ENCODE measurements at regions not wholly inside any gene's neighbourhood (a gene's known extent, or its start where the extent isn't known, plus 50 kb on each side); places are given as distances from the start of the nearest gene placed in this dataset.

DNA sequence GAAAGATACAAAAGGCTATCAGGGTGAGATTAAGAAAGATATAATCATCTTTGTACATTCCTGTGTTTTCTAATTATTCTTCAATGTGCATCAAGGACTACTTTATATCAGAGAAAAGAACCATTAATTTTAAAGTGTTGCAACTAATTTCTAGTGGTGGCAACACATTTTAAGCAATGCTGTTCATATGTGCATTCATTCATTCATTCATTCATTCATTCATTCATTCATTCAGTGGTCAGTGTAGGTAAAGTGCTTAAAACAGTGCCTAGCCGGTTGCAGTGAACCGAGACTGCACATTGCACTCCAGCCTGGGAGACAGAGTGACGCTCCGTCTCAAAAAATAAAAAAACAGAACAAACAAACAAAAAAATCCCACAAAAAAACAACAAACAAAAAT, 155.7 kb upstream of the ZNF536 start:
- TF ChIP-seq JUND (IDR thresholded peaks at IDR 0.05; ENCODE audit: low read depth), result no peak
- in situ Hi-C loops (cut with HindIII; ENCODE audit: low pct_unique_long_range_greater_than_20kb, low sequenced_read_pairs), result no loop called here
- DNase-seq (ENCODE audit: low read depth in 1 of 2, low spot score in 1 of 2), result no peak

DNA sequence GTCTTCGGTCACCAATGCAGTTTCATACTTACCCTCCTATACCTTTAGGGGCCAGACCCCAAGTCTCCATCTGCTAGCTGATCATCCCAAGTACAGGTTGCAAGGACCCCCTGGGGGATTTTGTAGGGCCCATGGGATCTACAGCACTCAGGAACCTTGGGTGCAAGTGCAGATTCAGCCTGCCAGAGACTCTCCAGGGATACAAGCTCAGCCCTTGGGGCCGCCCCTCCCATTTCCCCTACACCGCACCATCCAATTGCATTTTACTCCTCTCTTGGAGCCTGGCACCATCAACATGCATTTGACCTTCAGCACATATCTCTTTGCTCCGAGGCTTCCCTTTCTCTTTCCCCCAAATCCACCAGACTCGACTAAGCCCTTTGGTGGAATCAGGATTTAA, 154.7 kb upstream of the ZNF536 start:
- no peak for TF ChIP-seq JUND (IDR thresholded peaks at IDR 0.05; ENCODE audit: low read depth)
- DNase-seq (ENCODE audit: low read depth in 1 of 2, low spot score in 1 of 2), result no peak
- in situ Hi-C loops (cut with HindIII; ENCODE audit: low pct_unique_long_range_greater_than_20kb, low sequenced_read_pairs), result no loop called here

DNA sequence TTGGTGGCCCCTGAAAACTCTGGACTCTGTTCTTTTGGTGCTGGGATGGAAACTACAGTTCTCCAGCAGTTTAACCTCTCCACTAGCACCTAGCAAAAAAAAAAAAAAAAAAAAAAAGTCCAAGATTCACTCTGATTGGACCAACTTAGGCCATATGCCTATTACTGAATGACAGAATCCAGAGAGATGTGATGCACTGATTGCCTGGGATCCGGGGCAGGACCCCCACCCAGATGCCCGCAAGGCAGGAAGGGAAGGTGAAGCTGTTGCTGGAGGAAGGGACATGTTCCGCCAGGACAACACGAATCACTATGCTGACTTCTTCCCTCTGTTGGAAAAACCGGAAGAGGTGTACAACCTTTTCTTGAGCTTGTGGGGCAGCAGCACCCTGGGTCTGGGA, 152.5 kb upstream of the ZNF536 start:
- in situ Hi-C loops (cut with HindIII; ENCODE audit: low pct_unique_long_range_greater_than_20kb, low sequenced_read_pairs), result no loop called here
- no peak for DNase-seq (ENCODE audit: low read depth in 1 of 2, low spot score in 1 of 2)
- no peak for TF ChIP-seq JUND (IDR thresholded peaks at IDR 0.05; ENCODE audit: low read depth)

DNA sequence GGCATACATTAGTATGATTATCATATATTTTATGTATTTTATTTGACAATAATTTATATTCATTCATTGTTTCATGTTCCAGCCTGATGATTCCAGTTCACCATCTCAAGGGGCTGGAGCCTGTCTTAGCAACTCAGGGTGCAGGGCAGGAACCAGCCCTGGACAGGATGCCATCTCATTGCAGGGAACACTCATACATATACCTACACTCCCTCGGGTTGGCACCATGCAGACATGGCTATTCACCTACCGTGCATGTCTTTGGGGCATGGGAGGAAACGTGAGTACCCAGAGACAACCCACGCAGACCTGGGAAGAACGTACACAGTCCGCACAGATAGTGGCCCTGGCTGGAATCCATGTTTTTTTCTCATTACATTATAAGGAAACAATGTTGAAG, 151.0 kb upstream of the ZNF536 start:
- no peak for TF ChIP-seq JUND (IDR thresholded peaks at IDR 0.05; ENCODE audit: low read depth)
- no peak for DNase-seq (ENCODE audit: low read depth in 1 of 2, low spot score in 1 of 2)
- in situ Hi-C loops (cut with HindIII; ENCODE audit: low pct_unique_long_range_greater_than_20kb, low sequenced_read_pairs), result no loop called here

DNA sequence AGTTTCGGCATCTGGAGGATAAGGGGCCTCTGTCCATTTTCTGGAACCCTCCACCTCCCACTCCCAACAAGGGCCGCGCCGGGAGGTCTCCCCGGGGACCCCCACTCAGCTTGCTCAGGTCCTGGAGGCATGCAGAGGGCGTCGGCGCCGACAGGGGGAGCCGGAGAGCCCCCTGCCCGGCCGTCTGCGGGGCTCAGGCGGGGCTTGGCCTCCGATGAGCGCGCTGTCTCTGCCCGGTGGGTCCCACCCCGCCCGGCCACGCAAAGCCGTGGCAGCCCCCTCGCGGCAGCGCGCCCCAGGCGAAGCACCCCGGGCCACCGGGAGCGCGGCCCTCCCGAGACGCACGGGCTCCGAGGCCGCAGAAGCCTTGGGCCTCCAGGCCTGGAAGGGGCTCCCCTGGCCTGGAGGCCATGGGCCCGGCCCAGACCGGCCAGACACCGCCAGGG, 149.7 kb upstream of the ZNF536 start:
- no peak for DNase-seq (ENCODE audit: low read depth in 1 of 2, low spot score in 1 of 2)
- in situ Hi-C loops (cut with HindIII; ENCODE audit: low pct_unique_long_range_greater_than_20kb, low sequenced_read_pairs), result no loop called here
- no peak for TF ChIP-seq JUND (IDR thresholded peaks at IDR 0.05; ENCODE audit: low read depth)

DNA sequence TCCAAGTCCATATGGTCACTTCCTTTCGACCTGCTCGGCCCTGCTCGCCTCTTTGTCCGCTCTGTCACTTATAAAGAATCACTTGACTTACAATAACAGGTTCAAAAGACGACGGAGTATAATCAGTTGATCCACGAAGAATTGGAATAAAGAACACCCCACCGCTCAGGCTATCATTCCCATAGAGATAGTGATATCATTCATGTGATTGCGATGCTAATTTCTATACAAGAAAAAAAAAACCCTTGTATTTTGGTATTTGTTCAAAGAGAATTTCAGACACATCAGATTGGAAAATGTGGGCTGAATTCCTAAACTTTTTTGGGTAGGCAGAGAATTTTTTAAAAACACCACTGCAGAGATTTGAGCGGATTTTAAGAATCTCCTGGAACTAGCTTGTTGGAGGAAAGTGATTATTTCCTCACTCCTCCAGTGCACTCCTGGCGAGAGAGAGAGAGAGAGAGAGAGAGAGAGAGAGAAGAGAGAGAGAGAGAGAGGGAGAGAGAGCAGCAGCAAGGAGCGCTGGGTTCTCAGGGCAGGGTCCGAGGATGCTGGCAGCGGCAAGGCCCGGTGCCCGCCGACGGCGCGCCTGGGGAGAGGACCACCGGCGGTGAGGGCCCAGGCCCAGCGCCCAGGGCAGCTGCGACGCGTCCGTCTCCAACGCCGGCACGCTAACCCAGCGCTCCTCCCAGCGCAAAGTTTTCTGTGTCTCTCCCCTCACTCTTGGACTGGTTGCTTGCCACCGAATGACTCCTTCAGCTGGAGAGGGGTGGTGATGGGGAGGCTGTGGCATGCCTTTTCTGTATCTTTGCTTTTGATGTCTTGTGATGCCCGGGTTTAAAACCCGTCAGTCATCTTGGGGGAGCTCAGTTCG, 149.0 kb upstream of the ZNF536 start:
- in situ Hi-C loops (cut with HindIII; ENCODE audit: low pct_unique_long_range_greater_than_20kb, low sequenced_read_pairs), result no loop called here
- no peak for TF ChIP-seq JUND (IDR thresholded peaks at IDR 0.05; ENCODE audit: low read depth)
- no peak for DNase-seq (ENCODE audit: low read depth in 1 of 2, low spot score in 1 of 2)

DNA sequence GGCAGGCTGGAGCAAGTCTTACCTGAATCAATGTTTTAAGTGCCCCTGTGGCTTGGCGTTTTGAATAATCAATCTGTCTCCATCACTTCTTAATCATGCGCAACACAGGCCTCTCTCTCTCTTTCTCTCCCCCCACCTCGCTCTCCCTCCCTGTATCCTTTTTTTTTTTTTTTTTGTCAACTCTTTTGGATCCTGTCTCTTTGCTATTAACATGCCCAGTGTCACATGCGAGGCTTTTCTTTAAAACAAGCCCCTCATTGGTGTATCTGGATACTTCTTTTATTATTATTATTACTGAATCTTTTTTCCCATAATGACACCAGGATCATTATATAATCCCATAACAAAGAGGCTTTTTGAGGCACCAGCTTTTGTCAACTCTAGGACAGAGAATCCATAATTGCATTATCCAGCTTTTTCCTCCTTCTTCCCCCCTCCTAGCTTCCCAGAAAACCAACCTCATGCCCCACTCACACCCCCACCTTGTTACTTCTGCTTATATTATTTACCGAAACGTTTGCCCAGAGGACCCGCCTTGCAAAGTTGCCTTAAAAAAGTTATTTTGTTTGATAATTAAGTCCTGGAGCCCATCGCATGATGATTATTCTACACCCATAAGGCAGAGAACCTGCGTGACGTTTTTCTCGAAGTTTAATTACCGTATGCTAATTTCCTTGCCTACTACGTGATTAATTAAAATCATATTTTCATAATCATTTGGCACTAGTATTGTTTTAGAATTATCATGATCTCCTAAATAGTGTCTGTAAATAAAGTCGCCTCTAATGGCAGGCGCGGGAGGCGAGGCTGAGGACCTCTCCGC, 148.1 kb upstream of the ZNF536 start:
- no peak for TF ChIP-seq JUND (IDR thresholded peaks at IDR 0.05; ENCODE audit: low read depth)
- no peak for DNase-seq (ENCODE audit: low read depth in 1 of 2, low spot score in 1 of 2)
- in situ Hi-C loops (cut with HindIII; ENCODE audit: low pct_unique_long_range_greater_than_20kb, low sequenced_read_pairs), result no loop called here

DNA sequence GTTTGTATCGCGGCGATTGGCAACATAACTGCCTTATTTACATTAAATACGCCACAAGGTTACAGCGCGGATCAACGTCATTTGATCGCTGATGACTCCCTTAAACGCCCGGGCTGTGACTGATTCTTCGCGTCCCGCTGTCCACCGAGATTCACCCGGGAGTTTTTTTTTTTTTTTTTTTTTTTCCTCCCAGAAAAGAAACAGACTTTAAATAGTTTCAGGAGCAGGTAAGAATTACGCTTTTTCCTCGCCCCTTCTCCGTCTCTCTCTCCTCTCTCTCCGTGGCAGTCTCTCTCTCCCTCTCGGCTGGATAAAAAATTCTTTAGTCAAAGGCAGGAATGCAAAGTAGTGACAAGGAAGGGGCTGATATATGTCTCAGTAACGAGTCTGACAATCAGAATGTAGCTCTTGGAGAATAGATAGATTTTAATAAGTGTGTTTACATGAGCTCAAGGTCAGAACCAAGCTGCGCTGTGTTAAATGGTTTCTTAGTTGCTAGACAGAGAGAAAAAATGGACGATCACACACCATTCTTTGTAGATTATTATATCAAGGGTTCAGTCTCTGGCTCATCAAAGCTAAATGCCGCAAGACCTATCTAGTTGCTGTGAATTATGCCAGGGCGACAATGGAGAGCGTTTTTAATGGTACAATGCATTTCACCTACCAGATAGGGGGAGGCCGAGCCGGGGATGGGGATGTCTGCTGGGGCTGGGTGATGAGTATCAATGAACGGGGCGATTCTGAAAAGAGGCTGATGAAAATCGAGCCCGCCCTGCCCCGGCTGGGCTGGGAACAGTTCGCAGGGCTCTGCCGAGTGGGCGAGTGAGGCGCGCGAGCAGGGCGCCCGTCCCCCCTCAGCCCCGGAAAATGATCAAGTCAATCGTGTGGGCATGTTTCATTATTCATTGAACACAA, 147.2 kb upstream of the ZNF536 start:
- DNase-seq (ENCODE audit: low read depth in 1 of 2, low spot score in 1 of 2), result no peak

DNA sequence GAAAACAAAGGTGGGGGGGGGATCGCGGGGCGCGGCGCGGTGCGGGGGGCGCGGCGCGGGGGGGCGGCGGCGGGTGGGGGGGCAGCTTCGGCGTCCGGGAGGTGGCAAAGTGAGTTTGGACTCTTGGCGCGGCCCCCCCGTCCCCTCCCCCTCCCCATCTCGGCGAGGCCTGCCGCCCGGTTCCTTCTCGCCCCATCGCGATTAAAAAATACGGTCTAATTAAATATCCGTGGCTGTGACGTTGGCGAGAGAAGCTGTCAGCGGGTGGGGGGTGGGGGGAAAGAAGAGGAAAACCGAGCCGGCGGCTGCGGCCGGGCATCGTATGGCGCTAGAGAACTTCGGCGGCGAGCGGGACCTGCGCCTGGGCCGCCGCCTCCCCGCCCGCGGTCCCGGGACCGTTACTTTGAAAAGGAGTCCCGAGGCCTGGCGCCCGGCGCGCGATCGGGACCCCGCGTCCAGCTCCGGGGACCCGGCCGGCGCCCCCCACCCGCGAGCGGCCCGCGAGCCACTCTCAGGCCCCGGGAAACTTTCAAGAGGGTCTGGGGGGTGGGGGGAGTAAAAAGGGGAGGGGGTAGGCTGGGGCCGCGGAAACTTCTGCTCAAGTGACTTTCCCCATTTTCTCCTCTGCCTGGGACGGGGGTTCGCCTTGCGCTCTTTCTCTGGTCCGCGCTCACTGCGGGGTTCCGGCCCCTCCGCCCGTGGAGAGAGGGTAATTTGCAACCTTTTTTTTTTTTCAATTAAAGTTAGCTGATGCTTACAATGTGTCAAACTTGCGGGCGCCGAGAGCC, 146.3 kb upstream of the ZNF536 start:
- in situ Hi-C loops (cut with HindIII; ENCODE audit: low pct_unique_long_range_greater_than_20kb, low sequenced_read_pairs), result no loop called here

More for the DNA sequence above, 147.2 kb upstream of the ZNF536 start:
- TF ChIP-seq JUND (IDR thresholded peaks at IDR 0.05; ENCODE audit: low read depth), result no peak
- in situ Hi-C loops (cut with HindIII; ENCODE audit: low pct_unique_long_range_greater_than_20kb, low sequenced_read_pairs), result no loop called here

DNA sequence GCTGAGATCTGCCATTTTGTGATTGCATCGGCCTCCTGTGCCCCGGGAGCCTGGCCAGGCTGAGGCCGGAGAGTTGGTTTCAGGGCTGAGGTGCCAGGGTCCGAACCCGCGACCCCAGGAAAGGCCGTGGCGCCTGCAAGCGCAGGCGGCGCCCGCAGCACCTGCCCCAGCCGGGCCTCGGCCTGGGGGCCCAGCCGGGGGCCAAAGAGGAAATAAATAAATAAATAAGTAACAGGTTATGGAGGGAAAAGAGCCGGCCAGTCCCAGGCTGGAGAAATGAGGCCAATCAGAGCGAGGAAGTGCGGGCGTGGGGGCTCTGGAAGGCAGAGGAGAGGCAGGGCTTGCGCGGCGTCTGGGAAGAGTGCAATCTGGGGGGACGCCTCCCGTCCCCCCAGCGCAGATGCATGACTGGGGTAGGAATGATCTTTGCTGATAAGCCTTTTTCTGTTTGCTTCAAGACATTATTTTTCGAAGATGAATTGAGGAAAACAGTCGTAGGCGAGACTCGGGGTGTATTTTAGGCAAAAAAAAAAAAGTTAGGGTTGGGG, 145.6 kb upstream of the ZNF536 start:
- no peak for DNase-seq (ENCODE audit: low read depth in 1 of 2, low spot score in 1 of 2)
- TF ChIP-seq JUND (IDR thresholded peaks at IDR 0.05; ENCODE audit: low read depth), result no peak
- in situ Hi-C loops (cut with HindIII; ENCODE audit: low pct_unique_long_range_greater_than_20kb, low sequenced_read_pairs), result no loop called here

More for the DNA sequence above, 146.3 kb upstream of the ZNF536 start:
- TF ChIP-seq JUND (IDR thresholded peaks at IDR 0.05; ENCODE audit: low read depth), result no peak
- DNase-seq (ENCODE audit: low read depth in 1 of 2, low spot score in 1 of 2), result no peak

DNA sequence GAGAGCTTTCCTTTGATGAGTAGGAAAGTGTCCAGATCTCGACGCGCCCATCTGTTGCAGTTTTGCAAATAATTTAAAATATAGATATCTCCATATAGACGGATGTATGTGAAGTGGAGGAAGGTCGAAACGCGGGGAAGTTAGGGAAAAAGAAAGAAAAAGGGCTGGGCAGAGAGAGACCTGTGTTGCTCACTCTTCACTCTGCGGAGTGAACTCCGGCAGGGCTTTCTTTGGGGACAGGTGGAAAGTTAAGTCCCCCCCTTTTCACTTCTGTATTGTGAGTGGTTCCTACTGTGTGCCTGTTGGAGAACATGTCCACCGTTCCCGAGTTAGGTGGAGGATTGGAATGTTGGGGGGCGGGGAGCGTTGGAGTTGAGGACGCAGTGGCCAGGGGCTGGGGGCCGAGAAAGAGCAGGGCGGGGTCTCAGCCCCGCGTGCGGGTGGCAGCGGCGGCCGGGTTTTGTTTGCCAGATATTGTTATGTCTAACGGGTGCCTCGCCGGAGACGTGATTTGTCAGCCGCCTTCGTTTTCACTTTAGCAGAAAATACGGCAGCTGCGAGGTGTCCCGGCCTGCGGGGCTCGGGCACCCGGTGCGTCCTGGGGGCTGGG, 145.1 kb upstream of the ZNF536 start:
- no peak for DNase-seq (ENCODE audit: low read depth in 1 of 2, low spot score in 1 of 2)
- in situ Hi-C loops (cut with HindIII; ENCODE audit: low pct_unique_long_range_greater_than_20kb, low sequenced_read_pairs), result no loop called here
- TF ChIP-seq JUND (IDR thresholded peaks at IDR 0.05; ENCODE audit: low read depth), result no peak

Data from T47D (cell line).